H9 (cell line): ENCODE measurements at regions not wholly inside any gene's neighbourhood (a gene's known extent, or its start where the extent isn't known, plus 50 kb on each side); places are given as distances from the start of the nearest gene placed in this dataset.

Experiments
- DNase-seq: peaks from one replicate; pipeline ENCODE4 v3.0.0-alpha.2; 2017
- H2AFZ ChIP-seq: one replicate; pipeline ENCODE4 v1.6.1; 2013; ENCODE audit warnings: mild to moderate bottlenecking, low read length, control low read depth, moderate library complexity
- H2AK5ac ChIP-seq: 2 replicates; pipeline ENCODE4 v1.6.1; 2013; ENCODE audit warnings: low read length, control low read depth, mixed read lengths; ENCODE audit not compliant: insufficient read length
- H2BK120ac ChIP-seq: one replicate; pipeline ENCODE4 v1.6.1; 2013; ENCODE audit warnings: low read depth, mild to moderate bottlenecking, low read length, control low read depth, inconsistent platforms; ENCODE audit not compliant: poor library complexity, severe bottlenecking
- H2BK12ac ChIP-seq: 2 replicates; pipeline ENCODE4 v1.6.1; 2013; ENCODE audit warnings: low read length, control low read depth, mixed read lengths, low read depth; ENCODE audit not compliant: insufficient read length
- H2BK15ac ChIP-seq: 2 replicates; pipeline ENCODE4 v1.6.1; 2013; ENCODE audit warnings: low read depth, low read length, control low read depth
- H2BK20ac ChIP-seq: one replicate; pipeline ENCODE4 v1.6.1; 2013; ENCODE audit warnings: low read depth, mild to moderate bottlenecking, low read length, control low read depth, inconsistent platforms; ENCODE audit not compliant: poor library complexity, severe bottlenecking
- H2BK5ac ChIP-seq: 2 replicates; pipeline ENCODE4 v1.6.1; 2013; ENCODE audit warnings: low read length, control low read depth, mixed read lengths; ENCODE audit not compliant: insufficient read length
- H3K14ac ChIP-seq: 2 replicates; pipeline ENCODE4 v1.6.1; 2013; ENCODE audit warnings: low read length, control low read depth; ENCODE audit not compliant: insufficient read depth
- H3K18ac ChIP-seq: 2 replicates; pipeline ENCODE4 v1.6.1; 2013; ENCODE audit warnings: low read depth, mild to moderate bottlenecking, mixed read lengths, low read length, control low read depth; ENCODE audit not compliant: insufficient read length
- H3K23ac ChIP-seq: 2 replicates; pipeline ENCODE4 v1.6.1; 2013; ENCODE audit warnings: low read length, control low read depth, mixed read lengths, low read depth; ENCODE audit not compliant: insufficient read length
- H3K23me2 ChIP-seq: 2 replicates; pipeline ENCODE4 v1.6.1; 2013; ENCODE audit warnings: low read depth, mild to moderate bottlenecking, mixed read lengths, low read length, control low read depth; ENCODE audit not compliant: insufficient read length, poor library complexity, severe bottlenecking
- H3K27ac ChIP-seq: 2 replicates; pipeline ENCODE4 v1.5.1; 2013; ENCODE audit warnings: low read length, control low read depth, mixed read lengths, low read depth; ENCODE audit not compliant: insufficient read length
- H3K27me3 ChIP-seq: 2 replicates; pipeline ENCODE4 v1.6.1; 2013; ENCODE audit warnings: low read length, control low read depth, inconsistent platforms; ENCODE audit not compliant: insufficient read depth
- H3K4ac ChIP-seq: 2 replicates; pipeline ENCODE4 v1.6.1; 2013; ENCODE audit warnings: low read depth, mild to moderate bottlenecking, control low read depth, inconsistent platforms, low read length, moderate library complexity
- H3K4me1 ChIP-seq: 2 replicates; pipeline ENCODE4 v1.6.1; 2013; ENCODE audit warnings: low read length, control low read depth, inconsistent platforms; ENCODE audit not compliant: insufficient read depth
- H3K4me2 ChIP-seq: 2 replicates; pipeline ENCODE4 v1.6.1; 2013; ENCODE audit warnings: low read length, control low read depth, mixed read lengths; ENCODE audit not compliant: insufficient read length, insufficient read depth
- H3K56ac ChIP-seq: 2 replicates; pipeline ENCODE4 v1.6.1; 2013; ENCODE audit warnings: low read depth, mild to moderate bottlenecking, mixed read lengths, low read length, control low read depth; ENCODE audit not compliant: insufficient read length
- H3K79me1 ChIP-seq: 2 replicates; pipeline ENCODE4 v1.6.1; 2013; ENCODE audit warnings: low read depth, mild to moderate bottlenecking, moderate library complexity, low read length, control low read depth, inconsistent platforms; ENCODE audit not compliant: insufficient read depth, poor library complexity, severe bottlenecking
- H3K79me2 ChIP-seq: 2 replicates; pipeline ENCODE4 v1.6.1; 2013; ENCODE audit warnings: low read length, control low read depth, inconsistent platforms; ENCODE audit not compliant: insufficient read depth
- H3K9ac ChIP-seq: 2 replicates; pipeline ENCODE4 v1.6.1; 2013; ENCODE audit warnings: low read length, control low read depth, mixed read lengths; ENCODE audit not compliant: insufficient read length; ENCODE audit errors: extremely low read depth
- H3K9me3 ChIP-seq: one replicate; pipeline ENCODE4 v1.6.1; 2013; ENCODE audit warnings: low read depth, low read length, inconsistent platforms; ENCODE audit not compliant: control insufficient read depth
- H3T11ph ChIP-seq: one replicate; pipeline ENCODE4 v1.6.1; 2013; ENCODE audit warnings: mild to moderate bottlenecking, low read length, control low read depth, inconsistent platforms
- H4K20me1 ChIP-seq: one replicate; pipeline ENCODE4 v1.6.1; 2013; ENCODE audit not compliant: control insufficient read depth, insufficient read length, insufficient read depth
- H4K5ac ChIP-seq: 2 replicates; pipeline ENCODE4 v1.6.1; 2013; ENCODE audit warnings: low read depth, mild to moderate bottlenecking, mixed read lengths, low read length, control low read depth; ENCODE audit not compliant: insufficient read length
- H4K8ac ChIP-seq: replicated peaks from 2 replicates; pipeline ENCODE4 v1.6.1; 2013; ENCODE audit warnings: low read length, control low read depth, mixed read lengths, low read depth; ENCODE audit not compliant: insufficient read length
- H4K91ac ChIP-seq: 2 replicates; pipeline ENCODE4 v1.6.1; 2013; ENCODE audit warnings: low read depth, mild to moderate bottlenecking, moderate library complexity, mixed read lengths, low read length, control low read depth; ENCODE audit not compliant: insufficient read length
- H3K27ac Mint-ChIP-seq, 3 experiments: 2 replicates in 2 of 3; 3 replicates in 1 of 3; pipeline ENCODE4 v1.8.0; 2020 to 2021; ENCODE audit warnings: mixed read lengths in 3 of 3, mild to moderate bottlenecking in 1 of 3, moderate library complexity in 1 of 3
- H3K27me3 Mint-ChIP-seq: 2 replicates; pipeline ENCODE4 v1.8.0; 2021; ENCODE audit warnings: low read depth, mild to moderate bottlenecking, moderate library complexity, mixed read lengths
- H3K36me3 Mint-ChIP-seq, 3 experiments: 2 replicates in 2 of 3; 3 replicates in 1 of 3; pipeline ENCODE4 v1.8.0; 2020 to 2021; ENCODE audit warnings: low read depth in 3 of 3, mixed read lengths in 3 of 3; ENCODE audit not compliant: insufficient read depth in 1 of 3
- H3K4me1 Mint-ChIP-seq, 2 experiments: 2 replicates each; pipeline ENCODE4 v1.8.0; 2020; ENCODE audit warnings: mixed read lengths in 2 of 2
- H3K4me3 Mint-ChIP-seq, 2 experiments: 2 replicates in 1 of 2; 3 replicates in 1 of 2; pipeline ENCODE4 v1.8.0; 2020 to 2021; ENCODE audit warnings: mild to moderate bottlenecking in 2 of 2, mixed read lengths in 2 of 2, moderate library complexity in 1 of 2
- H3K9me3 Mint-ChIP-seq, 2 experiments: 2 replicates in 1 of 2; 3 replicates in 1 of 2; pipeline ENCODE4 v1.8.0; 2020; ENCODE audit warnings: mild to moderate bottlenecking in 2 of 2, mixed read lengths in 2 of 2, moderate library complexity in 1 of 2
- WGBS: extraction: QIAGEN DNeasy Blood & Tissue Kit; methylation state at CpG from one replicate; pipeline ENCODE4 v1.1.7; 2013; ENCODE audit warnings: missing lambda C conversion rate, low lambda C conversion rate, mixed read lengths; ENCODE audit not compliant: insufficient read length; ENCODE audit errors: extremely low coverage; 5-methylcytosine and 5-hydroxymethylcytosine counted together
- TF ChIP-seq, protein P1 (sequence below): fragments of 200-600 bp; sonication (generic); conservative IDR thresholded peaks from 3 replicates; pipeline ENCODE4 v1.8.0; 2021; ENCODE audit warnings: antibody characterized with exemption, mild to moderate bottlenecking

DNA sequence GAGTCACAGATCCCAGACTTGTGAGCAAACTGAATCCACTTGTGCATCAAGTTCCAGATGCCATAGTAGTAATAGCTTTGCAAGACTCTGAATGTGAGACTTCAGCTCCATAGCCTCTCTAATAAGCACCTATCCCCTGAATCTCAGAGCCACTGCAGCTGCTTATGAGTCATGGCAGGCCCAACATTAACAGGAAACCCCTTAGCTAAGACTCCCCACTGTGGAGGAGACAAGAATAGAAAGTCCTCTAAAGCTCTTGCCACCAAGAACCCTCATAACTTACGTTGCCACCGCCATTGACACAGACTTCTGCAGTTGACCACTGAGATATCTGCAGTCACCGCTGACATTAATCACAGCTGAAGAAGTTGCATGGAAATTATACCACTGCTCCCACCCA is 62.9 kb upstream of the PDE3A start:
- Mint-ChIP-seq H3K27me3 (no peaks in the 10 kb centered on the region), H3K4me1 (no peaks in the 10 kb centered on the region), H3K9me3 (peaks cover 21 to 28% of the 10 kb centered on the region in 2 experiments), H3K4me3 (no peak overlapping the region), H3K36me3 (peaks cover 9 to 28% (median 12%) of the 10 kb centered on the region in 3 experiments; a peak in 6 of 7 replicates), H3K27ac (no peak overlapping the region; a peak in 1 of 7 replicates)
- Histone ChIP-seq H3K9ac (no peak overlapping the region), H2BK120ac (no peak overlapping the region), H2AK5ac (no peak overlapping the region), H3K56ac (no peak overlapping the region), H3T11ph (no peak overlapping the region), H2BK5ac (no peak overlapping the region), H3K79me2 (no peaks in the 10 kb centered on the region), H2BK12ac (no peak overlapping the region), H2BK20ac (no peak overlapping the region), H3K4me2 (no peak overlapping the region), H2BK15ac (no peak overlapping the region), H3K23me2 (no peaks in the 10 kb centered on the region), H3K23ac (no peak overlapping the region), H3K14ac (no peak overlapping the region), H4K20me1 (no peaks in the 10 kb centered on the region), H2AFZ (no peak overlapping the region), H3K4ac (no peak overlapping the region), H3K27ac (no peak overlapping the region), H3K27me3 (no peaks in the 10 kb centered on the region), H3K79me1 (no peaks in the 10 kb centered on the region), H3K9me3 (peaks cover 5% of the 10 kb centered on the region), H3K4me1 (no peaks in the 10 kb centered on the region), H3K18ac (no peak overlapping the region), H4K5ac (no peak overlapping the region), H4K91ac (no peak overlapping the region), H4K8ac (no peak overlapping the region)
- no CpG with 5 or more reads among the region's 3 CpGs for WGBS
- TF ChIP-seq, protein P1, sequence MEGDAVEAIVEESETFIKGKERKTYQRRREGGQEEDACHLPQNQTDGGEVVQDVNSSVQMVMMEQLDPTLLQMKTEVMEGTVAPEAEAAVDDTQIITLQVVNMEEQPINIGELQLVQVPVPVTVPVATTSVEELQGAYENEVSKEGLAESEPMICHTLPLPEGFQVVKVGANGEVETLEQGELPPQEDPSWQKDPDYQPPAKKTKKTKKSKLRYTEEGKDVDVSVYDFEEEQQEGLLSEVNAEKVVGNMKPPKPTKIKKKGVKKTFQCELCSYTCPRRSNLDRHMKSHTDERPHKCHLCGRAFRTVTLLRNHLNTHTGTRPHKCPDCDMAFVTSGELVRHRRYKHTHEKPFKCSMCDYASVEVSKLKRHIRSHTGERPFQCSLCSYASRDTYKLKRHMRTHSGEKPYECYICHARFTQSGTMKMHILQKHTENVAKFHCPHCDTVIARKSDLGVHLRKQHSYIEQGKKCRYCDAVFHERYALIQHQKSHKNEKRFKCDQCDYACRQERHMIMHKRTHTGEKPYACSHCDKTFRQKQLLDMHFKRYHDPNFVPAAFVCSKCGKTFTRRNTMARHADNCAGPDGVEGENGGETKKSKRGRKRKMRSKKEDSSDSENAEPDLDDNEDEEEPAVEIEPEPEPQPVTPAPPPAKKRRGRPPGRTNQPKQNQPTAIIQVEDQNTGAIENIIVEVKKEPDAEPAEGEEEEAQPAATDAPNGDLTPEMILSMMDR, result no peak
- DNase-seq, result no peak
